T-helper 2 cell (primary cell): ENCODE measurements at regions not wholly inside any gene's neighbourhood (a gene's known extent, or its start where the extent isn't known, plus 50 kb on each side); places are given as distances from the start of the nearest gene placed in this dataset.

Experiments
- DNase-seq, 5 experiments: peaks; one replicate each; pipeline versions ENCODE4 v3.0.0 to v3.0.0-alpha.2; 2012 to 2022

GRCh38 chr3:16810593-16811367, 74.0 kb upstream of the PLCL2 start:
- peak in 1 of 5 experiments; percentile 30 for DNase-seq

GRCh38 chr3:16811950-16812349, 72.8 kb upstream of the PLCL2 start:
- DNase-seq: no peak

GRCh38 chr3:16813336-16813735, 71.4 kb upstream of the PLCL2 start:
- DNase-seq: no peak

DNA sequence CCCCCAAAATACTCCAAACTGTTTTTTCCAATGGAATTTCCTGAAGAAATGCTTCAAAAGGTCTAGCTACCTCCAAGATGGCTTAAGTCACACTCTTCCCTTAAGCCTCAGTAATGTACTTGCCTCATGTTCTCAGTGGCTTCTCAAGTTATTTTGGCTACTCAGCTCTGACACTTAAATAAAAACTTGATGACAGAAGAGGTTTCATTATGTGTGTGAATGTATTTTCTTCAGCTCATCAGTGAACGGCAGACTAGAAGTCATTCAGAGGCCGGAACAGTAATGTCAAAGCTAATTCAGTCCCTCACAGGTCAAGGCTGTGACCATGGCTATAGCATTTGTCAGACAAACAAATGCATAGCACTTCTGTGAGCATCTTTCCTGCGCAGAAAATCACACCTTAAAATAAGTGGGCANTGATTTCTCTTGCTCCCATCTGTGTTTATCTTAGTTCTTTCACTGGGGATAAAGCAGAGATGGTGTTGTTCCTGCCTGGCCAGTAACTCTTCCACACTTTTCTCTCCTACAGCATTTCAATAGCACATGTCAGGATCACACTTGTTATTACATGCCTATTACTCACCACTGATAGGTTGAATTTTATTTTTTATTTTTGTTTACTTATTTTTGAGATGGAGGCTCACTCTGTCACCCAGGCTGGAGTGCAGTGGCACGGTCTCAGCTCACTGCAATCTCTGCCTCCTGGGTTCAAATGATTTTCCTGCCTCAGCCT, 68.5 kb upstream of the PLCL2 start:
- peak in 1 of 5 experiments; percentile 69 for DNase-seq

GRCh38 chr3:16817197-16817596, 67.6 kb upstream of the PLCL2 start:
- no peak for DNase-seq

DNA sequence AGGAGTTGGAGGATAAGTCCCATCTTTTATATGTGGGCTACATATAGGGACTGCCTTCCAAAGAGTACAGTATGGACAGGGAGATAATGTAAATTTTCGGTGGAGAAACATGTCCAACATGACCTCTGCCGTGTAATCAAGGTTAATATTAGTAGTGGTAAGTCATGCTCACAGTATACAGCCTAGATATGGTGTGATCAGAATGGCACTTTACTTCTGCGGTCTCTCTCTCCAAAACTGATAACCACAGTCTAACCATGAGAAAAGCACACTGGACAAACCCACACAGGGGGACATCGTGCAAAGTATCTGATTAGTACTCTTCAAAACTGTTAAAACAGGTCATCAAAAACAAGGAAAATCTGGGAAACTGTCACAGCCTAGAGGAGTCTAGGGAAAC, 66.6 kb upstream of the PLCL2 start:
- no peak for DNase-seq

DNA sequence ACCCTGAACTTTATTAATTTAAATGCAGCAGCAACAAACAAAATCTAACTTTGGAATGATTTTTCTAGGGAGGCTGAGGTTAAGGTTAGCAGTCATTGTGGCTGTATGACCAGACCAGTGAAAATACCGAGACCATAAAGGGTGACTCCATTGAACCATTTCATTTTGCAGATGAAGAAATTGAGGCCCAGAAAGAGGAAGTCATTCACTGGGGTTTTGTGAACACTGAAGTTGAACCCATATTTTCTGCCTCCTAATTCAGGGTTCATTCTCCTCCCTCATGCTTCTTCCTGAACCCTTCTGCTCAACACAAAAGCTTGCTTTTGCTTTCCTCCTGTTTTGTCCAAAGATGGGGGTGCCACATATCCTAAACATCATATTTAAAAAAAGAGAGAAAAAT, 65.8 kb upstream of the PLCL2 start:
- no peak for DNase-seq

DNA sequence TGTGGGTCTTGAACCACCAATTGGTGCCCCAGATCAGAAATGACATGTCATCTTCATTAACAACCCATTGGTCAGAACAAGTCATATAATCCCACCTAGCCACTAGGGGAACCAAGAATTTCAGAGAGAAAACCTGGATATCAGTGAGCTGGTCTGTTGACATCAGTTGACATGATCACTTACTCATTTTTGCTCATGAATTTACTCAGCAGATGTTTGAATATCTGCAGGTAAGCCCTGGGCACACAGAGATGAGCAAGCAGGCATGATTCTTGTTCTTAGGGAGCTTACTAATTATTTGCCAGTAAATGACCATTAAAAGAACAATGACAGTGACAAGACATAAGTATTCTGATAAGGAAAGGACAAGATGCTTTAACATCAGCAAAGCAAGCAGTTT, 64.3 kb upstream of the PLCL2 start:
- peak in 1 of 5 experiments; percentile 50 for DNase-seq

- DNase-seq: no peak
Observed at GRCh38 chr3:16821053-16821452, 63.7 kb upstream of the PLCL2 start.

DNA sequence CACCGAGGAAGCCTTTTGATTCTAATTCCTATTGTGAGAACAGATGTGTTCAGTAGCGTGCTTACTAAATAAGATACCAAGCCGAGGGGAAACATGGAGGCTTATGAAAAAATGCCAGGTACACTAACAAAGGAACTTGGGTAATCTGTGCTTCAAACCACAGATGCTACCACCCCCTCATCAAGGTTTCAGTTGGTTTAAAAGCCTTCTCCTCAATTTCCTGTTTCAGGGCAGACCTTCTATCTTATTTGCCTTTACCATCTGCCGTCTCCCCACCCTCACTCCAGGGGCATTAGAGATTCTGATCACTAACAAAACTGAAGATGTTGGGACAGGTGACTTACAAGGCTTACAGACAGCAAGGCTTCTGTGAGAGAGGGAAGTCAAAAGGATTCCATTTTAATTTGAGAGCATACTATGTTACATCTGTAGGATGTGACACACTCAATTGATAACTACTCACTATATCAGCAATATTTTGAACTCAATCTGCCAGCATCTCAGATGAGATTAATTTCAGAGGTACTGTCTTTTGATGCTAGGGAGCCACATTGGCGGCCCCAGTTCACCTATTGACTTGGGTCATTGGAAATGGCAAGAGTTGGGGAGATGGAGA, 60.6 kb upstream of the PLCL2 start:
- DNase-seq: peak in 2 of 5 experiments; percentile 43 to 92

DNA sequence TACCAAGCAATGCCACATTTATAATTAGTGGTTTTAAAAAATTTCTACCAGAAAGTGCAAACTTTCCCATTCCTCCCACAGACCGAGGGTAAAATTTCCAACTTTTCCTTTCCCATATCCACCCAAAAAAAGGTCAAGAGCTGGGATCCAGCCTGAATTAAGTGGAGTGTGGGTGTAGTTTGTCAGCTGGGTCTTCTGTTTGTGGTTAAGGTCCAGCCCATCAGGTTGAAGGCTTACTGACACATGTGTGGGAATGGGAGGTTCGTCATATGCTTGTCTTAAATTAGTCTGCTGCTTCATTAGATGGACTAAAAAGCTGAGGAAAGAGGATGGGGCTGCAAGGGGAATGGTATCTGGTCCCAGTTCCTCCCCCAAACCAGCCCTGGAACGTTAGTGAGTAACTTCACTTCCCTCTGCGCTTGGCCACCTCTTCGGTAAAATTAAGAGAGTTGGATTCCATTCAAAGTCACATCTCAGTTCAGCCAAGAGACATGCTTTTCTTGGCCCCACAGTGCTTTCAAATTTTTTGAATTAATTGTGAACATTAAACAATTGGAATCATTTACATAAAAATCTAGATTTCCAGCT, 59.0 kb upstream of the PLCL2 start:
- DNase-seq: no peak

GRCh38 chr3:16828815-16829214, 55.9 kb upstream of the PLCL2 start:
- peak in 4 of 5 experiments; percentile 25 to 84 (median 29) for DNase-seq

DNA sequence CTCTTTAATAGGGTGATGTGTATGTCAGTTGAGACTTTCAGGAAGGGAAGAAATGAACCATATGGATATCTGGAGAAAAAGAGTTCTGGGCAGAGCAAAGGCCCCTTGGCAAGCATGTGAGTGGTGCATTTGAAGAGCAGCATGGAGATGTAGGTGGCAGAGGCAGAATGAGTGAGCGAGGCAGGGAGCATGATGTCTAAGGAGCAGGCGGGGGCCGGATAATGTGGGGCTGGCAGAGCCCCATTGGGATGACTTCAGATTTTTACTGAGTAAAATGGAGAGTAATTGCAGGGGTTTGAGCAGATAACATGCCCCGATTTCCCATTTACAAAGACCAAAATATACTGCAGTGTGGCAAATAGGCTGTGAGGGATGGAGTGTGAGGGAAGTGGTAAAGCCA, 52.9 kb upstream of the PLCL2 start:
- no peak for DNase-seq

DNA sequence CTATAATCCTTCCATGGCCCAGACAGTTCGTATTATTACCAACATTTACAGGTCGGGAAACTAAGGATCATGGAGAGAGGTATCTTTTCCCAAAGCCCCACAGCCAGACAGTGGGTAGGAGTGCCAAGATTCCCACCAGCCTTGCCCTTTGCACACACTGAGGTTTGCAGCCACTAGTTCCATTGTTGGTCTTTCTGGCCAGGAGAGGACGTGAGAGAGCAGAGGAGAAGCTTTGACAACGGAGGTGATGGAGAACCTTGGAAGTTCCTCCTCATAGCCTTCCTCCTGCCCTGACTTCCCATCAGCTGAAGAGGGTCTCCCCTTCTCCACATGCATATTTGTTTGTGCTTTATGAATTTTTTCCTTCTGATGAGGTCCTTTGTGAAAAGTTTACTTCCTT, 50.5 kb upstream of the PLCL2 start:
- no peak for DNase-seq

GRCh38 chr3:16834753-16835152, 50.0 kb upstream of the PLCL2 start:
- no peak for DNase-seq
